NCI-H1694 treated with DMSO at 0.1 percent for 48 hours (cell line): ENCODE measurements at regions not wholly inside any gene's neighbourhood (a gene's known extent, or its start where the extent isn't known, plus 50 kb on each side); places are given as distances from the start of the nearest gene placed in this dataset.

Experiments
- DNase-seq: peaks from one replicate; lab custom pipeline; 2025; lab: John Stamatoyannopoulos, UW

GRCh38 chr3:8201886-8202285 lies 299.7 kb upstream of the LMCD1 start:
- DNase-seq = no peak

- no peak for DNase-seq
Measured at GRCh38 chr3:8204331-8204730, 297.3 kb upstream of the LMCD1 start.

- no peak for DNase-seq
Measured at GRCh38 chr3:8204853-8205650, 296.6 kb upstream of the LMCD1 start.

- no peak for DNase-seq
Measured at GRCh38 chr3:8205881-8206280, 295.7 kb upstream of the LMCD1 start.

- DNase-seq = no peak
Measured at GRCh38 chr3:8206971-8207617, 294.5 kb upstream of the LMCD1 start.

- DNase-seq = no peak
Measured at GRCh38 chr3:8210882-8211341, 290.7 kb upstream of the LMCD1 start.

GRCh38 chr3:8212794-8213193 lies 288.8 kb upstream of the LMCD1 start:
- no peak for DNase-seq

- no peak for DNase-seq
Measured at GRCh38 chr3:8213286-8213685, 288.3 kb upstream of the LMCD1 start.

GRCh38 chr3:8215821-8216220 lies 285.8 kb upstream of the LMCD1 start:
- no peak for DNase-seq

GRCh38 chr3:8218353-8218940 lies 283.2 kb upstream of the LMCD1 start:
- DNase-seq = no peak

- no peak for DNase-seq
Measured at GRCh38 chr3:8220291-8220690, 281.3 kb upstream of the LMCD1 start.

- DNase-seq = no peak
Measured at GRCh38 chr3:8223766-8224165, 277.9 kb upstream of the LMCD1 start.

- no peak for DNase-seq
Measured at GRCh38 chr3:8224941-8225340, 276.7 kb upstream of the LMCD1 start.

GRCh38 chr3:8233938-8234337 lies 267.7 kb upstream of the LMCD1 start:
- DNase-seq = no peak

GRCh38 chr3:8236264-8236663 lies 265.4 kb upstream of the LMCD1 start:
- no peak for DNase-seq

- no peak for DNase-seq
Measured at GRCh38 chr3:8237893-8238292, 263.7 kb upstream of the LMCD1 start.

GRCh38 chr3:8238432-8238831 lies 263.2 kb upstream of the LMCD1 start:
- DNase-seq = no peak

GRCh38 chr3:8239095-8239494 lies 262.5 kb upstream of the LMCD1 start:
- DNase-seq = no peak

- DNase-seq = peak; percentile 12
Measured at GRCh38 chr3:8239718-8240695, 261.6 kb upstream of the LMCD1 start.

GRCh38 chr3:8246070-8246469 lies 255.6 kb upstream of the LMCD1 start:
- no peak for DNase-seq

GRCh38 chr3:8253201-8253600 lies 248.4 kb upstream of the LMCD1 start:
- no peak for DNase-seq

GRCh38 chr3:8254489-8254888 lies 247.1 kb upstream of the LMCD1 start:
- DNase-seq = no peak
